H1 (cell line): ENCODE measurements at regions not wholly inside any gene's neighbourhood (a gene's known extent, or its start where the extent isn't known, plus 50 kb on each side); places are given as distances from the start of the nearest gene placed in this dataset.
A peak's percentile ranks its signal among the peaks of the same experiment; 100 is the strongest.

ENCODE experiments used
- CTCF ChIA-PET: fragments of 300-600 bp; sonication (Branson Sonifier 250); formaldehyde crosslinking; loops from one replicate; lab custom pipeline; 2021; ENCODE audit not compliant: partially characterized antibody; lab: Charles Lee
- POLR2A ChIA-PET: fragments of 300-600 bp; sonication (Branson Sonifier 250); formaldehyde crosslinking; loops from one replicate; lab custom pipeline; 2021; ENCODE audit warnings: inconsistent platforms; ENCODE audit not compliant: partially characterized antibody; lab: Charles Lee
- DNase-seq, 2 experiments: peaks; one replicate each; pipeline versions ENCODE4 v3.0.0 to v3.0.0-alpha.2; 2010 to 2022; ENCODE audit warnings: low spot score in 2 of 2, low read depth in 1 of 2, mixed read lengths in 1 of 2
- FAIRE-seq: peaks from 2 replicates; lab custom pipeline; 2011; peaks lifted over from hg19 to GRCh38; lab: Jason Lieb, UNC
- H2AFZ ChIP-seq: 2 replicates; pipeline ENCODE4 v1.8.1; 2012; ENCODE audit warnings: low read length, inconsistent platforms
- H2AK5ac ChIP-seq: 2 replicates; pipeline ENCODE4 v1.6.1; 2013; ENCODE audit warnings: low read depth, low read length
- H2BK120ac ChIP-seq: replicated peaks from 2 replicates; pipeline ENCODE3; 2013; ENCODE audit warnings: low read depth, low read length, inconsistent platforms
- H2BK12ac ChIP-seq: 2 replicates; pipeline ENCODE4 v1.6.1; 2013; ENCODE audit warnings: low read depth, low read length
- H2BK15ac ChIP-seq: 2 replicates; pipeline ENCODE4 v1.6.1; 2013; ENCODE audit warnings: low read length
- H2BK20ac ChIP-seq: 2 replicates; pipeline ENCODE4 v1.6.1; 2013; ENCODE audit warnings: low read length
- H2BK5ac ChIP-seq: 2 replicates; pipeline ENCODE4 v1.6.1; 2013; ENCODE audit warnings: low read depth, low read length
- H3K14ac ChIP-seq: 2 replicates; pipeline ENCODE4 v1.6.1; 2013; ENCODE audit warnings: inconsistent platforms; ENCODE audit not compliant: insufficient read length
- H3K18ac ChIP-seq: 2 replicates; pipeline ENCODE4 v1.6.1; 2013; ENCODE audit warnings: low read length; ENCODE audit errors: extremely low read depth
- H3K23ac ChIP-seq: 2 replicates; pipeline ENCODE4 v1.6.1; 2013; ENCODE audit warnings: inconsistent platforms; ENCODE audit not compliant: insufficient read length
- H3K23me2 ChIP-seq: 2 replicates; pipeline ENCODE4 v1.6.1; 2013; ENCODE audit warnings: low read depth, low read length
- H3K27ac ChIP-seq: 2 replicates; pipeline ENCODE4 v1.6.1; 2011; ENCODE audit warnings: low read depth, low read length, inconsistent platforms
- H3K27me3 ChIP-seq, 4 experiments: replicated peaks in 1 of 4; 1 replicate in 1 of 4; 2 replicates in 3 of 4; pipeline versions ENCODE4 v1.6.1 to v1.8.1; 2011 to 2013; ENCODE audit warnings: low read length in 3 of 4, mild to moderate bottlenecking in 3 of 4, inconsistent platforms in 2 of 4, mixed read lengths in 2 of 4, moderate library complexity in 1 of 4; ENCODE audit not compliant: control insufficient read depth in 3 of 4, insufficient read depth in 3 of 4; ENCODE audit errors: extremely low read depth in 1 of 4
- H3K36me3 ChIP-seq, 4 experiments: 2 replicates each; pipeline versions ENCODE4 v1.6.1 to v1.8.1; 2011 to 2013; ENCODE audit warnings: mild to moderate bottlenecking in 4 of 4, low read length in 3 of 4, moderate library complexity in 2 of 4, control low read depth in 1 of 4, inconsistent platforms in 1 of 4; ENCODE audit not compliant: insufficient read depth in 4 of 4, control insufficient read depth in 2 of 4
- H3K4ac ChIP-seq: replicated peaks from 2 replicates; pipeline ENCODE3; 2013; ENCODE audit warnings: low read length, low read depth, mixed read lengths, inconsistent platforms; ENCODE audit not compliant: insufficient read length
- H3K4me1 ChIP-seq, 4 experiments: replicated peaks in 1 of 4; 1 replicate in 1 of 4; 2 replicates in 3 of 4; pipeline versions ENCODE4 v1.6.1 to v1.8.1; 2011 to 2013; ENCODE audit warnings: low read length in 3 of 4, inconsistent platforms in 2 of 4, mixed read lengths in 1 of 4; ENCODE audit not compliant: insufficient read depth in 4 of 4, control insufficient read depth in 3 of 4
- H3K4me2 ChIP-seq, 2 experiments: 2 replicates each; pipeline versions ENCODE4 v1.6.1 to v1.8.1; 2011 to 2013; ENCODE audit warnings: low read depth in 2 of 2, low read length in 2 of 2, control low read depth in 1 of 2, inconsistent platforms in 1 of 2, mild to moderate bottlenecking in 1 of 2; ENCODE audit not compliant: insufficient read depth in 1 of 2
- H3K4me3 ChIP-seq, 4 experiments: fragments of 200-600, 300-600 bp in 1 of 4; sonication (generic), shearing (Covaris generic), sonication (Bioruptor Twin) in 1 of 4; 2 replicates each; pipeline versions ENCODE4 v1.5.1 to v1.8.1; 2011 to 2016; ENCODE audit warnings: low read length in 4 of 4, low read depth in 3 of 4, control low read depth in 2 of 4, inconsistent platforms in 2 of 4, mild to moderate bottlenecking in 2 of 4, mixed read lengths in 1 of 4, moderate library complexity in 1 of 4; ENCODE audit not compliant: insufficient read depth in 2 of 4; ENCODE audit errors: extremely low read depth in 1 of 4
- H3K56ac ChIP-seq: replicated peaks from 2 replicates; pipeline ENCODE3; 2013; ENCODE audit warnings: low read depth, mild to moderate bottlenecking, mixed read lengths, low read length, inconsistent platforms; ENCODE audit not compliant: insufficient read length
- H3K79me1 ChIP-seq: 2 replicates; pipeline ENCODE4 v1.6.1; 2013; ENCODE audit warnings: low read depth, low read length, control low read depth
- H3K79me2 ChIP-seq, 2 experiments: 2 replicates each; pipeline versions ENCODE4 v1.6.1 to v1.8.1; 2012 to 2013; ENCODE audit warnings: low read length in 2 of 2, mild to moderate bottlenecking in 2 of 2, inconsistent platforms in 1 of 2; ENCODE audit not compliant: insufficient read depth in 2 of 2, control insufficient read depth in 1 of 2
- H3K9ac ChIP-seq, 4 experiments: replicated peaks in 1 of 4; 1 replicate in 1 of 4; 2 replicates in 3 of 4; pipeline versions ENCODE4 v1.6.1 to v1.8.1; 2011 to 2013; ENCODE audit warnings: low read depth in 3 of 4, low read length in 3 of 4, control low read depth in 2 of 4, mild to moderate bottlenecking in 2 of 4, moderate library complexity in 2 of 4, inconsistent platforms in 1 of 4; ENCODE audit errors: extremely low read depth in 1 of 4
- H3K9me3 ChIP-seq, 2 experiments: 2 replicates each; pipeline versions ENCODE4 v1.6.1 to v1.8.1; 2012 to 2013; ENCODE audit warnings: mild to moderate bottlenecking in 2 of 2, moderate library complexity in 2 of 2, control low read depth in 1 of 2, inconsistent platforms in 1 of 2, low read depth in 1 of 2, low read length in 1 of 2, mixed read lengths in 1 of 2; ENCODE audit not compliant: insufficient read depth in 2 of 2
- H4K20me1 ChIP-seq, 2 experiments: replicated peaks in 1 of 2; 2 replicates each; pipeline versions ENCODE3 to v1.8.1; 2011 to 2013; ENCODE audit warnings: inconsistent platforms in 2 of 2, low read length in 2 of 2, mild to moderate bottlenecking in 1 of 2; ENCODE audit not compliant: insufficient read depth in 2 of 2, control insufficient read depth in 1 of 2
- H4K5ac ChIP-seq: 2 replicates; pipeline ENCODE4 v1.6.1; 2013; ENCODE audit warnings: low read length, low read depth, mixed read lengths, inconsistent platforms; ENCODE audit not compliant: insufficient read length
- H4K8ac ChIP-seq: 2 replicates; pipeline ENCODE4 v1.8.0; 2013; ENCODE audit warnings: mild to moderate bottlenecking, moderate library complexity, low read length, inconsistent platforms; ENCODE audit not compliant: insufficient read depth; ENCODE audit errors: extremely low read depth
- H4K91ac ChIP-seq: replicated peaks from 2 replicates; pipeline ENCODE3; 2013; ENCODE audit warnings: low read length, mixed read lengths, inconsistent platforms; ENCODE audit not compliant: insufficient read length
- BACH1 ChIP-seq: IDR thresholded peaks from 2 replicates; pipeline ENCODE4 v1.6.1; 2012; ENCODE audit warnings: low read length, improper control_type of control experiment
- HDAC6 ChIP-seq: IDR thresholded peaks from one replicate; pipeline ENCODE4 v1.7.1; 2012; ENCODE audit warnings: low read depth, mild to moderate bottlenecking, inconsistent platforms, low read length, moderate library complexity
- JUN ChIP-seq: IDR thresholded peaks from 2 replicates; pipeline ENCODE4 v1.6.1; 2011; ENCODE audit warnings: low read depth, mild to moderate bottlenecking, improper control_type of control experiment, low read length
- JUND ChIP-seq: IDR thresholded peaks from 2 replicates; pipeline ENCODE4 v1.6.1; 2011; ENCODE audit warnings: mild to moderate bottlenecking, improper control_type of control experiment, low read length
- KDM1A ChIP-seq: fragments of 200-600, 300-600 bp; sonication (generic); IDR thresholded peaks from 2 replicates; pipeline ENCODE4 v1.7.1; 2016; ENCODE audit warnings: mild to moderate bottlenecking, low read length, borderline replicate concordance
- NANOG ChIP-seq: IDR thresholded peaks from 2 replicates; pipeline ENCODE4 v1.6.1; 2011; ENCODE audit warnings: low read length, low read depth, mild to moderate bottlenecking, inconsistent platforms; ENCODE audit not compliant: insufficient read depth, poor library complexity, severe bottlenecking
- NRF1 ChIP-seq: IDR thresholded peaks from 2 replicates; pipeline ENCODE4 v1.6.1; 2011; ENCODE audit warnings: mild to moderate bottlenecking, low read depth, low read length, improper control_type of control experiment
- RAD21 ChIP-seq, 2 experiments: IDR thresholded peaks in 1 of 2; conservative IDR thresholded peaks in 1 of 2; 2 replicates each; pipeline ENCODE4 v1.6.1; 2011; ENCODE audit warnings: low read depth in 2 of 2, low read length in 2 of 2, improper control_type of control experiment in 1 of 2, inconsistent platforms in 1 of 2, mild to moderate bottlenecking in 1 of 2, moderate library complexity in 1 of 2
- SIRT6 ChIP-seq: IDR thresholded peaks from one replicate; pipeline ENCODE4 v1.7.1; 2012; ENCODE audit warnings: low read length, inconsistent platforms
- SIX5 ChIP-seq: IDR thresholded peaks from 2 replicates; pipeline ENCODE4 v1.6.1; 2011; ENCODE audit warnings: mild to moderate bottlenecking, low read depth, low read length
- SUZ12 ChIP-seq: fragments of 200-600 bp; sonication (generic); IDR thresholded peaks from 2 replicates; pipeline ENCODE4 v1.6.1; 2012; ENCODE audit warnings: mild to moderate bottlenecking, inconsistent platforms, low read length, moderate library complexity, mixed read lengths
- TCF12 ChIP-seq: IDR thresholded peaks from 2 replicates; pipeline ENCODE4 v1.6.1; 2011; ENCODE audit warnings: low read depth, mild to moderate bottlenecking, low read length
- TEAD4 ChIP-seq: IDR thresholded peaks from 2 replicates; pipeline ENCODE4 v1.6.1; 2012; ENCODE audit warnings: low read depth, low read length, inconsistent platforms, mixed read lengths
- WGBS, 2 experiments: shearing (Covaris generic) in 1 of 2; methylation state at CpG; one replicate each; pipeline versions ENCODE4 v1.1.6 to v1.1.7; 2013 to 2015; ENCODE audit warnings: low lambda C conversion rate in 2 of 2, mixed read lengths in 2 of 2, inconsistent platforms in 1 of 2, low coverage in 1 of 2, missing lambda C conversion rate in 1 of 2; ENCODE audit not compliant: insufficient replicate concordance in 2 of 2, insufficient coverage in 1 of 2, insufficient read length in 1 of 2; ENCODE audit errors: extremely low coverage in 1 of 2, missing lambda C conversion rate in 1 of 2; 5-methylcytosine and 5-hydroxymethylcytosine counted together

GRCh38 chr7:121676168-121676567, 196.8 kb upstream of the PTPRZ1 start:
- H3K23me2 ChIP-seq, result no peaks in the 10 kb centered on the region
- H3K79me1 ChIP-seq, result no peaks in the 10 kb centered on the region
- no peaks in the 10 kb centered on the region for H3K36me3 ChIP-seq
- no peak overlapping the region for H2BK5ac ChIP-seq
- H4K20me1 ChIP-seq, result no peaks in the 10 kb centered on the region
- no peak overlapping the region for H4K8ac ChIP-seq
- H3K4ac ChIP-seq, result no peak overlapping the region
- H2AK5ac ChIP-seq, result no peak overlapping the region
- H4K5ac ChIP-seq, result no peak overlapping the region
- no peak overlapping the region for H3K9ac ChIP-seq
- POLR2A ChIA-PET, result no interaction called here
- H3K27me3 ChIP-seq, result no peaks in the 10 kb centered on the region
- no peak overlapping the region for H3K4me3 ChIP-seq
- H3K79me2 ChIP-seq, result no peaks in the 10 kb centered on the region
- no peak overlapping the region for H3K23ac ChIP-seq
- DNase-seq, result no peak
- 95% methylated on average over 3 of the region's 3 CpGs; no CpG with 5 or more reads in 1 of the 2 experiments for WGBS, 2 experiments
- H3K18ac ChIP-seq, result no peak overlapping the region
- H2AFZ ChIP-seq, result peak overlapping the region; percentile 29; the same call in 1 of the 2 replicates
- 0 out of 2 replicates have a peak overlapping the region, but pooled peaks have one; percentile 63 for H2BK15ac ChIP-seq
- no peak overlapping the region for H3K14ac ChIP-seq
- H3K4me1 ChIP-seq, result peaks cover 2 to 8% (median 4%) of the 10 kb centered on the region in 4 experiments; a peak in 6 of 7 replicates
- H2BK20ac ChIP-seq, result no peak overlapping the region
- CTCF ChIA-PET, result interaction anchor here (1.0 to 1.2 kb wide), 2 partner anchors 22 to 76 kb away, joined by 3 to 4 read pairs; no protein-coding TSS in a partner anchor
- no peaks in the 10 kb centered on the region for H3K9me3 ChIP-seq
- H4K91ac ChIP-seq, result no peak overlapping the region
- no peak overlapping the region for H3K27ac ChIP-seq
- H2BK12ac ChIP-seq, result no peak overlapping the region
- TF ChIP-seq NANOG (no peak), SUZ12 (no peak), TCF12 (no peak), NRF1 (no peak), JUN (no peak), TEAD4 (no peak), RAD21 (IDR thresholded peaks at IDR 0.05 in 1 of 2, conservative IDR thresholded peaks at IDR 0.05 in 1 of 2; ENCODE audit: low read depth in 2 of 2, low read length in 2 of 2) (no peak), SIX5 (no peak), JUND (no peak), BACH1 (no peak), HDAC6 (no peak), KDM1A (no peak), SIRT6 (no peak)
- no peak overlapping the region for H3K56ac ChIP-seq
- no peak overlapping the region for H2BK120ac ChIP-seq
- H3K4me2 ChIP-seq, result no peak overlapping the region
- no peak for FAIRE-seq
